H9 (cell line): ENCODE measurements at regions not wholly inside any gene's neighbourhood (a gene's known extent, or its start where the extent isn't known, plus 50 kb on each side); places are given as distances from the start of the nearest gene placed in this dataset.

Experiments used
- DNase-seq: peaks from one replicate; pipeline ENCODE4 v3.0.0-alpha.2; 2017
- H2AFZ ChIP-seq: one replicate; pipeline ENCODE4 v1.6.1; 2013; ENCODE audit warnings: mild to moderate bottlenecking, low read length, control low read depth, moderate library complexity
- H2AK5ac ChIP-seq: 2 replicates; pipeline ENCODE4 v1.6.1; 2013; ENCODE audit warnings: low read length, control low read depth, mixed read lengths; ENCODE audit not compliant: insufficient read length
- H2BK120ac ChIP-seq: one replicate; pipeline ENCODE4 v1.6.1; 2013; ENCODE audit warnings: low read depth, mild to moderate bottlenecking, low read length, control low read depth, inconsistent platforms; ENCODE audit not compliant: poor library complexity, severe bottlenecking
- H2BK12ac ChIP-seq: 2 replicates; pipeline ENCODE4 v1.6.1; 2013; ENCODE audit warnings: low read length, control low read depth, mixed read lengths, low read depth; ENCODE audit not compliant: insufficient read length
- H2BK15ac ChIP-seq: 2 replicates; pipeline ENCODE4 v1.6.1; 2013; ENCODE audit warnings: low read depth, low read length, control low read depth
- H2BK20ac ChIP-seq: one replicate; pipeline ENCODE4 v1.6.1; 2013; ENCODE audit warnings: low read depth, mild to moderate bottlenecking, low read length, control low read depth, inconsistent platforms; ENCODE audit not compliant: poor library complexity, severe bottlenecking
- H2BK5ac ChIP-seq: 2 replicates; pipeline ENCODE4 v1.6.1; 2013; ENCODE audit warnings: low read length, control low read depth, mixed read lengths; ENCODE audit not compliant: insufficient read length
- H3K14ac ChIP-seq: 2 replicates; pipeline ENCODE4 v1.6.1; 2013; ENCODE audit warnings: low read length, control low read depth; ENCODE audit not compliant: insufficient read depth
- H3K18ac ChIP-seq: 2 replicates; pipeline ENCODE4 v1.6.1; 2013; ENCODE audit warnings: low read depth, mild to moderate bottlenecking, mixed read lengths, low read length, control low read depth; ENCODE audit not compliant: insufficient read length
- H3K23ac ChIP-seq: 2 replicates; pipeline ENCODE4 v1.6.1; 2013; ENCODE audit warnings: low read length, control low read depth, mixed read lengths, low read depth; ENCODE audit not compliant: insufficient read length
- H3K23me2 ChIP-seq: 2 replicates; pipeline ENCODE4 v1.6.1; 2013; ENCODE audit warnings: low read depth, mild to moderate bottlenecking, mixed read lengths, low read length, control low read depth; ENCODE audit not compliant: insufficient read length, poor library complexity, severe bottlenecking
- H3K27ac ChIP-seq: 2 replicates; pipeline ENCODE4 v1.5.1; 2013; ENCODE audit warnings: low read length, control low read depth, mixed read lengths, low read depth; ENCODE audit not compliant: insufficient read length
- H3K27me3 ChIP-seq: 2 replicates; pipeline ENCODE4 v1.6.1; 2013; ENCODE audit warnings: low read length, control low read depth, inconsistent platforms; ENCODE audit not compliant: insufficient read depth
- H3K4ac ChIP-seq: 2 replicates; pipeline ENCODE4 v1.6.1; 2013; ENCODE audit warnings: low read depth, mild to moderate bottlenecking, control low read depth, inconsistent platforms, low read length, moderate library complexity
- H3K4me1 ChIP-seq: 2 replicates; pipeline ENCODE4 v1.6.1; 2013; ENCODE audit warnings: low read length, control low read depth, inconsistent platforms; ENCODE audit not compliant: insufficient read depth
- H3K4me2 ChIP-seq: 2 replicates; pipeline ENCODE4 v1.6.1; 2013; ENCODE audit warnings: low read length, control low read depth, mixed read lengths; ENCODE audit not compliant: insufficient read length, insufficient read depth
- H3K56ac ChIP-seq: 2 replicates; pipeline ENCODE4 v1.6.1; 2013; ENCODE audit warnings: low read depth, mild to moderate bottlenecking, mixed read lengths, low read length, control low read depth; ENCODE audit not compliant: insufficient read length
- H3K79me1 ChIP-seq: 2 replicates; pipeline ENCODE4 v1.6.1; 2013; ENCODE audit warnings: low read depth, mild to moderate bottlenecking, moderate library complexity, low read length, control low read depth, inconsistent platforms; ENCODE audit not compliant: insufficient read depth, poor library complexity, severe bottlenecking
- H3K79me2 ChIP-seq: 2 replicates; pipeline ENCODE4 v1.6.1; 2013; ENCODE audit warnings: low read length, control low read depth, inconsistent platforms; ENCODE audit not compliant: insufficient read depth
- H3K9ac ChIP-seq: 2 replicates; pipeline ENCODE4 v1.6.1; 2013; ENCODE audit warnings: low read length, control low read depth, mixed read lengths; ENCODE audit not compliant: insufficient read length; ENCODE audit errors: extremely low read depth
- H3K9me3 ChIP-seq: one replicate; pipeline ENCODE4 v1.6.1; 2013; ENCODE audit warnings: low read depth, low read length, inconsistent platforms; ENCODE audit not compliant: control insufficient read depth
- H3T11ph ChIP-seq: one replicate; pipeline ENCODE4 v1.6.1; 2013; ENCODE audit warnings: mild to moderate bottlenecking, low read length, control low read depth, inconsistent platforms
- H4K20me1 ChIP-seq: one replicate; pipeline ENCODE4 v1.6.1; 2013; ENCODE audit not compliant: control insufficient read depth, insufficient read length, insufficient read depth
- H4K5ac ChIP-seq: 2 replicates; pipeline ENCODE4 v1.6.1; 2013; ENCODE audit warnings: low read depth, mild to moderate bottlenecking, mixed read lengths, low read length, control low read depth; ENCODE audit not compliant: insufficient read length
- H4K8ac ChIP-seq: replicated peaks from 2 replicates; pipeline ENCODE4 v1.6.1; 2013; ENCODE audit warnings: low read length, control low read depth, mixed read lengths, low read depth; ENCODE audit not compliant: insufficient read length
- H4K91ac ChIP-seq: 2 replicates; pipeline ENCODE4 v1.6.1; 2013; ENCODE audit warnings: low read depth, mild to moderate bottlenecking, moderate library complexity, mixed read lengths, low read length, control low read depth; ENCODE audit not compliant: insufficient read length
- H3K27ac Mint-ChIP-seq, 3 experiments: 2 replicates in 2 of 3; 3 replicates in 1 of 3; pipeline ENCODE4 v1.8.0; 2020 to 2021; ENCODE audit warnings: mixed read lengths in 3 of 3, mild to moderate bottlenecking in 1 of 3, moderate library complexity in 1 of 3
- H3K27me3 Mint-ChIP-seq: 2 replicates; pipeline ENCODE4 v1.8.0; 2021; ENCODE audit warnings: low read depth, mild to moderate bottlenecking, moderate library complexity, mixed read lengths
- H3K36me3 Mint-ChIP-seq, 3 experiments: 2 replicates in 2 of 3; 3 replicates in 1 of 3; pipeline ENCODE4 v1.8.0; 2020 to 2021; ENCODE audit warnings: low read depth in 3 of 3, mixed read lengths in 3 of 3; ENCODE audit not compliant: insufficient read depth in 1 of 3
- H3K4me1 Mint-ChIP-seq, 2 experiments: 2 replicates each; pipeline ENCODE4 v1.8.0; 2020; ENCODE audit warnings: mixed read lengths in 2 of 2
- H3K4me3 Mint-ChIP-seq, 2 experiments: 2 replicates in 1 of 2; 3 replicates in 1 of 2; pipeline ENCODE4 v1.8.0; 2020 to 2021; ENCODE audit warnings: mild to moderate bottlenecking in 2 of 2, mixed read lengths in 2 of 2, moderate library complexity in 1 of 2
- H3K9me3 Mint-ChIP-seq, 2 experiments: 2 replicates in 1 of 2; 3 replicates in 1 of 2; pipeline ENCODE4 v1.8.0; 2020; ENCODE audit warnings: mild to moderate bottlenecking in 2 of 2, mixed read lengths in 2 of 2, moderate library complexity in 1 of 2
- CTCF ChIP-seq: fragments of 200-600 bp; sonication (generic); conservative IDR thresholded peaks from 3 replicates; pipeline ENCODE4 v1.8.0; 2021; ENCODE audit warnings: antibody characterized with exemption, mild to moderate bottlenecking
- WGBS: extraction: QIAGEN DNeasy Blood & Tissue Kit; methylation state at CpG from one replicate; pipeline ENCODE4 v1.1.7; 2013; ENCODE audit warnings: missing lambda C conversion rate, low lambda C conversion rate, mixed read lengths; ENCODE audit not compliant: insufficient read length; ENCODE audit errors: extremely low coverage; 5-methylcytosine and 5-hydroxymethylcytosine counted together

DNA sequence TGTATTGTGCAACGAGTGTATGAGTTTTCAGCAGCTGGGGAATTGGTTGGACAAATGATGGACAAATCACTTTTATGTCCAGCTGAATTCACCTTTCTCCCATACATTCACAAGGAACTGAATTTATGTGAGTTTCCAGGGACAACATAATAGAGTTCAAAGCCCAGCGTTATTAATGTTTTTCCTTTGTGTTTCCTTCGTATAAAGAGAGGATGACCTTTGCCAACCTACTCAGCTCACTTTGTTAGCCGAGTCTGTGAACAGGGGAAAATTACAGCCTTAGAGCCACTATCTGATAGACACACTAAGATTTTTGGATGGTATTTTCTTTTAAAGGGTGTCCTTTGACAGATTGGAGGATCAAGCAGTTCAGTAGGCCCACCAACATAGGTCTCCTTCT, 352.5 kb downstream of the KIF4B start:
- no peak for DNase-seq
- no peaks in the 10 kb centered on the region for H3K79me1 ChIP-seq
- no peak overlapping the region for H3K4ac ChIP-seq
- Mint-ChIP-seq H3K4me1 (peaks cover 8 to 10% of the 10 kb centered on the region in 2 experiments), H3K9me3 (no peaks in the 10 kb centered on the region), H3K4me3 (no peak overlapping the region), H3K36me3 (no peaks in the 10 kb centered on the region; a peak in 1 of 7 replicates), H3K27me3 (no peaks in the 10 kb centered on the region), H3K27ac (no peak overlapping the region; a peak in 2 of 7 replicates)
- H2AFZ ChIP-seq = no peak overlapping the region
- H3K4me2 ChIP-seq = no peak overlapping the region
- no peak overlapping the region for H2BK5ac ChIP-seq
- no peak overlapping the region for H2BK120ac ChIP-seq
- no peaks in the 10 kb centered on the region for H3K9me3 ChIP-seq
- no peak overlapping the region for H3K18ac ChIP-seq
- H2BK15ac ChIP-seq = no peak overlapping the region
- no CpG with 5 or more reads among the region's 4 CpGs for WGBS
- no peak overlapping the region for H2AK5ac ChIP-seq
- H3T11ph ChIP-seq = no peak overlapping the region
- no peak for TF ChIP-seq CTCF
- H3K79me2 ChIP-seq = no peaks in the 10 kb centered on the region
- H2BK20ac ChIP-seq = no peak overlapping the region
- H3K23me2 ChIP-seq = no peaks in the 10 kb centered on the region
- no peak overlapping the region for H3K23ac ChIP-seq
- H2BK12ac ChIP-seq = no peak overlapping the region
- H3K27me3 ChIP-seq = no peaks in the 10 kb centered on the region
- H4K91ac ChIP-seq = no peak overlapping the region
- no peak overlapping the region for H3K56ac ChIP-seq
- H4K20me1 ChIP-seq = no peaks in the 10 kb centered on the region
- H4K8ac ChIP-seq = no peak overlapping the region
- no peak overlapping the region for H4K5ac ChIP-seq
- no peak overlapping the region for H3K9ac ChIP-seq
- no peak overlapping the region for H3K14ac ChIP-seq
- H3K4me1 ChIP-seq = no peaks in the 10 kb centered on the region; the same call in 1 of the 2 replicates
- H3K27ac ChIP-seq = no peak overlapping the region
